GM10266 (cell line): ENCODE measurements at regions not wholly inside any gene's neighbourhood (a gene's known extent, or its start where the extent isn't known, plus 50 kb on each side); places are given as distances from the start of the nearest gene placed in this dataset.
"Not testable (repeated sequence)": the region's sequence is repeated elsewhere in the genome, so short reads cannot be mapped to it uniquely, and the experiment has no call there.

ENCODE experiments used
- DNase-seq: peaks from one replicate; pipeline ENCODE4 v3.0.0; 2012; ENCODE audit errors: extremely low spot score
- CTCF ChIP-seq: IDR thresholded peaks from 2 replicates; pipeline ENCODE4 v1.5.1; 2012; ENCODE audit warnings: mild to moderate bottlenecking, low read depth; ENCODE audit not compliant: control insufficient read depth, insufficient read depth; ENCODE audit errors: missing control alignments

- no peak for TF ChIP-seq CTCF
Observed at GRCh38 chr7:65453341-65454030, 79.8 kb downstream of the ZNF92 start.

GRCh38 chr7:65454469-65454868 is 80.8 kb downstream of the ZNF92 start:
- no peak for DNase-seq
- TF ChIP-seq CTCF: no peak

More at GRCh38 chr7:65453341-65454030, 79.8 kb downstream of the ZNF92 start:
- no peak for DNase-seq

DNA sequence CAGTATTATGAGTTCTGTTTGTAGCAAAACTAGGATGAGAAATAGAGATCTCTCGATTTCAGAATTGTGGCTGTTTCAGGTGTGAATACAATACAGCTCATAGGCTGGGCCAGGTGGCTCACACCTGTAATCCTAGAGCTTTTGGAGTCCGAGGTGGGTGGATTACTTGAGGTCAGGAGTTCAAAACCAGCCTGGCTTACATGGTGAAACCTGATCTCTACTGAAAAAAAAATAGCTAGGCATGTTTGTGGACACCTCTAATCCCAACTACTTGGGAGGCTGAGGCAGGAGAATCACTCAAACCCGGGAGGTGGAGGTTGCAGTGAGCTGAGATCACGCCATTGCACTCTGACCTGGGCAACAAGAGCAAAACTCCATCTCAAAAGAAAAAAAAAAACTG is 81.4 kb downstream of the ZNF92 start:
- not testable (repeated sequence) for DNase-seq

DNA sequence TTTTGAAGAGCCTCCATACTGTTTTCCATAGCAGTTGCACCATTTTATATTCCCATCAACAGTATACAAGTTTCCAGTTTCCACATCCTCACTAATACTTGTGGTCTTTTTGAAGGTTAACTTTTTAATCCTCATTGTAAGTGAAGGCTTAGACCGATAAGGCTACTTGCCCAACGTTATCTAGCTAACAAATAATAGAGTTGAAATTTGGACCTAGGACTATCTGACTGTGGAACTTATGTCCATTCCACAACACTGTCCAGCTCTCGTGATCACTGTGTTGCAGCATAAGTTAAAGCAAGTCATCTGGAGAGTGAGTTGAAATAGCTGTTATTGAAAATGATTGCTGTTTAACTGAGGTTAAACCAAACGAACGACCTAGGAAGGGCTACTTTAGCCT is 84.0 kb downstream of the ZNF92 start:
- no peak for DNase-seq
- no peak for TF ChIP-seq CTCF

DNA sequence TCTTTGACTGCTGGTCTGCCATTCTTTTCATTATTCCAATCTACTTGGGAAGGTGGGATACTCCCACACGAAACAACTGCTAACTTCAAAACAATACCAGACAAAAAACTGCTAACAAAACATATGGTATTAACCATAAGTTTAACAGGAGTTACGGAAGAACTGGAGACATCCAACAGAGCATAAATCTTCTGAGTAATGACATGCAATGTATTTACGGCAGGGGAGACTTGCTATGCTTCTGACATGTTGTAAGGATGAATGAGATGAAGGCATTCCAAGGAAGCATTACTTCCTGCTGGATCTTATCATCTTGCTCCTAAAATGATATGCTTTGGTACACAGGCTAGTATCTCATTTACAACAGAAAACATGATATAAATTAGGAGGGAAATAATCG is 85.8 kb downstream of the ZNF92 start:
- no peak for TF ChIP-seq CTCF
- no peak for DNase-seq

DNA sequence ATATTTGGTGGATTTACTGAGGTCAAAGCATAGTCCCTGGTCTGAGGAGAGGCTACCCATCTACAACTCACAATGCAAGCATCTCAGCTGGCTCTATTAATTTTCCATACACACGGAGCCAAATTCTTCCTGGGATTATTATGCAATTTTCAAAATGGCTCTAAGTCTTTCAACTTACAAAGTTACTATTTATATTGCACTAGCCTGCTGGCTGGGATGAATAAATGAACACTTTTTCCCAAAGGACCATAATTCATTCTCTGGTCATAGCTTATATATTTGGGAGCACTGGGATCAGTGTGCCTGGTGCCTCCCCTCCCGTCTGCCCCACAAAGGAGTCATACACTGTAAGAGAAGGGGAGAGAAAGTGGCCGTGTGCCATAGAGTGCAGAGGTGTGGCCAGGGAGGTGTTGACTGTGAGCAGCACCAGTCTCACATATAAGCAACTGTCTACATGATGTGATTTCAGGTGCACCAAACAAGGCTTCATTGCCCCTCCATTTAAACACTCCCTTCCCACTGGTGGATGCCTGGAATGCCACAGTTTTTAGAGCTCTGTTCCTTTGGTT is 88.6 kb downstream of the ZNF92 start:
- DNase-seq: no peak
- TF ChIP-seq CTCF: no peak

DNA sequence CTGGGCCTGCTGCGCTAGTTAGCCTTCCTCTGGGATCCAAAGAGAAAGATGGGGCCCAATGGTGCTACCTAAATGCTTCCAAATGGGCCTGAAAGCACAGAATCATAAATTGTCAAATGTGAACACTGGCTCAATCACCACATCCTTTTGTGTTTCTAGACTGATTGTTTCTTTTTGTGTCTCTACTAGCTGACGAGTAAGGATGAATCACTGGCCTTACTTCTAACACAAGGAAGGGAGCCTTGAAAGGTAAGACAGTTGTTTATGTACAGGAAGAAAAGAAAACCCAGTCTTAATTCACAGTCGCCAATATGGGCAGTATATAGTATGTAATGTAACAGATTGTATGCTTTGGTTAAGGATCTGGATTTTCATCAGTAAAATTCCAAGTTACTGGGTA is 89.5 kb downstream of the ZNF92 start:
- DNase-seq: no peak
- no peak for TF ChIP-seq CTCF

GRCh38 chr7:65469919-65470558 is 96.4 kb downstream of the ZNF92 start:
- not testable (repeated sequence) for DNase-seq
